Sigmoid colon (tissue), 6 donors: ENCODE measurements at regions not wholly inside any gene's neighbourhood (a gene's known extent, or its start where the extent isn't known, plus 50 kb on each side); places are given as distances from the start of the nearest gene placed in this dataset.

Experiments
- DNase-seq: peaks from one replicate; pipeline ENCODE4 v3.0.0-alpha.2; 2019
- H3K27ac ChIP-seq, 4 donors: fragments of 200-600 bp; sonication (generic); one replicate each; pipeline ENCODE4 v1.5.1; 2016 to 2019; ENCODE audit warnings: mild to moderate bottlenecking in 1 of 4
- H3K27me3 ChIP-seq, 3 donors: fragments of 200-600 bp; sonication (generic); one replicate each; pipeline ENCODE4 v1.5.1; 2019; ENCODE audit warnings: mild to moderate bottlenecking in 1 of 3
- H3K36me3 ChIP-seq, 4 donors: fragments of 200-600 bp; sonication (generic); one replicate each; pipeline ENCODE4 v1.5.1; 2016 to 2019
- H3K4me1 ChIP-seq, 4 donors: fragments of 200-600 bp; sonication (generic); one replicate each; pipeline ENCODE4 v1.5.1; 2017 to 2019
- H3K4me3 ChIP-seq, 4 donors: fragments of 200-600 bp; sonication (generic); one replicate each; pipeline ENCODE4 v1.5.1; 2017 to 2019; ENCODE audit warnings: mild to moderate bottlenecking in 2 of 4, moderate library complexity in 1 of 4
- H3K9me3 ChIP-seq, 4 donors: fragments of 200-600 bp in 3 of 4; sonication (generic) in 3 of 4; one replicate each; pipeline versions ENCODE4 v1.5.1 to v1.6.1; 2013 to 2019
- EP300 ChIP-seq, 4 donors: sonication (generic); formaldehyde crosslinking; IDR thresholded peaks; one replicate each; pipeline ENCODE4 v1.6.1; 2017; ENCODE audit warnings: antibody characterized with exemption in 4 of 4
- POLR2A ChIP-seq, 2 donors: fragments of 450-650 bp; IDR thresholded peaks; one replicate each; pipeline ENCODE4 v1.6.1; 2016; ENCODE audit warnings: antibody characterized with exemption in 2 of 2, mild to moderate bottlenecking in 2 of 2, moderate library complexity in 2 of 2
- POLR2AphosphoS5 ChIP-seq, 4 donors: sonication (generic); formaldehyde crosslinking; IDR thresholded peaks; one replicate each; pipeline ENCODE4 v1.6.1; 2017; ENCODE audit warnings: antibody characterized with exemption in 4 of 4
- WGBS, 2 donors: extraction: QIAGEN DNeasy Blood & Tissue Kit; methylation state at CpG; one replicate each; pipeline ENCODE4 v1.1.7; 2013; 5-methylcytosine and 5-hydroxymethylcytosine counted together
- intact Hi-C: fragments of 100-400 bp; cut with DNase I; formaldehyde crosslinking; loops from one replicate; pipeline ENCODE4 v1.15.1; 2023
- TF ChIP-seq, protein P1 (sequence below), 4 experiments: fragments of 450-650 bp in 3 of 4; fragments of 200-600 bp in 1 of 4; IDR thresholded peaks; one replicate each; pipeline ENCODE4 v1.5.1; 2016 to 2019; ENCODE audit warnings: antibody characterized with exemption in 4 of 4, mild to moderate bottlenecking in 3 of 4, moderate library complexity in 2 of 4
- donor health status: healthy with polysubstance abuse.
- donor health status: healthy.

DNA sequence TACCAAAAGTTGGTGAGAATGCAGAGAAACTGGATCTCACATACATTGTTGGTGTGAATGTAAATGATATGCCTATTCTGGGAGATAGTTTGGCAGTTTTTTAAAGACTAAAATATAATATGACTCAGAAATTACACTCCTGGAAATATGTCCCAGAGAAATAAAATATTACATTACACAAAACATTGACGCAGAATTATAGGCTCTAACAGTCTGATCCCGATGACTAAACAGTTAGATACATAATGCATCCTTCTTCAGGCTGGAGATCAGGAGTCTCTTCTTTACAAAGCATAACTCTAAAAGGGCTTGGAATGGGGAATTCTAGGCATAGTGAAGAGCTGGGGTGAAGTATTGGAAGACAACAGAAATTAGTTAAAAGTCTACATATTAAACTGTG is 586.2 kb upstream of the NECTIN3 start:
- Histone ChIP-seq H3K27ac (no peak overlapping the region), H3K4me3 (no peak overlapping the region), H3K9me3 (peaks cover 0 to 10% (median 4%) of the 10 kb centered on the region in 4 donors), H3K27me3 (no peaks in the 10 kb centered on the region), H3K36me3 (no peaks in the 10 kb centered on the region), H3K4me1 (no peaks in the 10 kb centered on the region)
- DNase-seq = no peak
- 97% methylated on average over 2 of the region's 2 CpGs for WGBS, 2 donors
- intact Hi-C loops = no loop called here
- TF ChIP-seq POLR2AphosphoS5 (IDR thresholded peaks at IDR 0.05) (no peak), POLR2A (IDR thresholded peaks at IDR 0.05) (no peak)
- TF ChIP-seq, protein P1, sequence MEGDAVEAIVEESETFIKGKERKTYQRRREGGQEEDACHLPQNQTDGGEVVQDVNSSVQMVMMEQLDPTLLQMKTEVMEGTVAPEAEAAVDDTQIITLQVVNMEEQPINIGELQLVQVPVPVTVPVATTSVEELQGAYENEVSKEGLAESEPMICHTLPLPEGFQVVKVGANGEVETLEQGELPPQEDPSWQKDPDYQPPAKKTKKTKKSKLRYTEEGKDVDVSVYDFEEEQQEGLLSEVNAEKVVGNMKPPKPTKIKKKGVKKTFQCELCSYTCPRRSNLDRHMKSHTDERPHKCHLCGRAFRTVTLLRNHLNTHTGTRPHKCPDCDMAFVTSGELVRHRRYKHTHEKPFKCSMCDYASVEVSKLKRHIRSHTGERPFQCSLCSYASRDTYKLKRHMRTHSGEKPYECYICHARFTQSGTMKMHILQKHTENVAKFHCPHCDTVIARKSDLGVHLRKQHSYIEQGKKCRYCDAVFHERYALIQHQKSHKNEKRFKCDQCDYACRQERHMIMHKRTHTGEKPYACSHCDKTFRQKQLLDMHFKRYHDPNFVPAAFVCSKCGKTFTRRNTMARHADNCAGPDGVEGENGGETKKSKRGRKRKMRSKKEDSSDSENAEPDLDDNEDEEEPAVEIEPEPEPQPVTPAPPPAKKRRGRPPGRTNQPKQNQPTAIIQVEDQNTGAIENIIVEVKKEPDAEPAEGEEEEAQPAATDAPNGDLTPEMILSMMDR (IDR thresholded peaks at IDR 0.05) = no peak

DNA sequence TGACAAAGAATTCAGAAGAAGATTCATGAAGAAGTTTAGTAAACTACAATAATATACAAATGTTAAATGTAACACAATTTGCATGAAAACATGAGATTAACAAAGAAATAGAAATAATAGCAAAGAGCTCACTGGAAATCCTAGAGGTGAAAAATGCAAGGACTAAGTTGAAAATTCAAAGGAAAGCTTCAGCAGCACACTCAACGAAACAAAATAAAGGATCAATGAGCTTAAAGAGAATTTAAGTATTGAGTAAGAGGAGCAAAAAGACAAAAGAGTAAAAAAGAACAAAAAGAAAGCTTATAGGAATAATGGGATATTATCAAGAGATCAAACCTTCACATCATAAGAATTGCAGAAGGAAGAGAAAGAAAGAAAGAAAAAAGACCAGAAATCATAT is 583.8 kb upstream of the NECTIN3 start:
- WGBS, 2 donors = 90 to 92% methylated on average over 1 of the region's 1 CpG
- intact Hi-C loops = no loop called here
- Histone ChIP-seq H3K36me3 (no peaks in the 10 kb centered on the region), H3K4me3 (no peak overlapping the region), H3K4me1 (no peaks in the 10 kb centered on the region), H3K9me3 (peaks cover 0 to 10% (median 4%) of the 10 kb centered on the region in 4 donors), H3K27me3 (no peaks in the 10 kb centered on the region), H3K27ac (no peak overlapping the region)
- TF ChIP-seq EP300 (IDR thresholded peaks at IDR 0.05) = no peak
- no peak for TF ChIP-seq POLR2AphosphoS5 (IDR thresholded peaks at IDR 0.05)
- no peak for TF ChIP-seq POLR2A (IDR thresholded peaks at IDR 0.05)
- TF ChIP-seq, protein P1 (IDR thresholded peaks at IDR 0.05) = no peak
- DNase-seq = no peak

DNA sequence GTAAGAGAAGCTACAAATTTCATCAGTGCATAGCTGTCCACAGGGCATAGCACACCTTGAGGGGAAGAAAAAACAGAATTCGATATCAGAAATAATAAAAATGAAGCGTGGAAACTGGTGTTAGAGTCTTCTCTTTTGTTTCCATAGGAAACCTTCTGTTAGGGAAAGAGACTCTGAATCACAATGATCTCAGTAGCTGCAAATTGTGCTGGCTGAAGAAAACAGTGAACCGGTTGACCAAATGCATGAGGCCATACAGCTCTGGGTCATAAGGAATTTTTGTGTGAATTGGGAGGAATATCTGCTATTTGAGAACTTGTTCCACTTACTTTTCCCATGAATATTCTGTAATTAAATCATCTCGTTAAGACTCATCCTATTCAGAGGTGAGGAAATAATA is 580.2 kb upstream of the NECTIN3 start:
- TF ChIP-seq POLR2A (IDR thresholded peaks at IDR 0.05) (no peak), POLR2AphosphoS5 (IDR thresholded peaks at IDR 0.05) (no peak), EP300 (IDR thresholded peaks at IDR 0.05) (no peak)
- TF ChIP-seq, protein P1 (IDR thresholded peaks at IDR 0.05) = no peak
- Histone ChIP-seq H3K27ac (no peak overlapping the region), H3K27me3 (no peaks in the 10 kb centered on the region), H3K36me3 (no peaks in the 10 kb centered on the region), H3K4me3 (no peak overlapping the region), H3K4me1 (no peaks in the 10 kb centered on the region), H3K9me3 (peaks cover 0 to 9% (median 3%) of the 10 kb centered on the region in 4 donors)
- intact Hi-C loops = no loop called here
- 87 to 92% methylated on average over 4 of the region's 4 CpGs for WGBS, 2 donors
- DNase-seq = no peak

DNA sequence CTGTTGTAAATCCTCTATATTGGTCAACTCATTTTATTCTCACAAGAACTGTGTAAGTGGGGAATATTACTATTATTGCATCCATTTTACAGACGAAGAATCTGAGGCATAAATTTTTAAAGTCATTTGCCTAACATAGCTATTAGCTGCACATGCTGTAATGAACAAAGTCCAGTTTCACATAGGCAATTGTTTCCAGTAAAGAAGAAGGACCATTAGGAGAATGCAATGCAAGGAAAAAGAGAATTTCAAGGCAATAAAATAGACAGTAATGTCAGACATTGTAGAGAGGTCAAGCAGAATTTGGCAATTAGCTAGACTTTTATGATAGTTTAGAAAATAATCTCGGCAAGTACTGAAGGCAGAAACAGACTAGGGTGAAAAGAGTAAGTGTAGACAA is 578.7 kb upstream of the NECTIN3 start:
- WGBS, 2 donors = 64 to 71% methylated on average over 2 of the region's 2 CpGs
- Histone ChIP-seq H3K9me3 (peaks cover 0 to 3% (median 0%) of the 10 kb centered on the region in 4 donors), H3K4me1 (no peaks in the 10 kb centered on the region), H3K27ac (no peak overlapping the region), H3K27me3 (no peaks in the 10 kb centered on the region), H3K4me3 (no peak overlapping the region), H3K36me3 (no peaks in the 10 kb centered on the region)
- DNase-seq = no peak
- intact Hi-C loops = no loop called here
- TF ChIP-seq POLR2A (IDR thresholded peaks at IDR 0.05) (no peak), POLR2AphosphoS5 (IDR thresholded peaks at IDR 0.05) (no peak), EP300 (IDR thresholded peaks at IDR 0.05) (no peak)
- TF ChIP-seq, protein P1 (IDR thresholded peaks at IDR 0.05) = no peak

DNA sequence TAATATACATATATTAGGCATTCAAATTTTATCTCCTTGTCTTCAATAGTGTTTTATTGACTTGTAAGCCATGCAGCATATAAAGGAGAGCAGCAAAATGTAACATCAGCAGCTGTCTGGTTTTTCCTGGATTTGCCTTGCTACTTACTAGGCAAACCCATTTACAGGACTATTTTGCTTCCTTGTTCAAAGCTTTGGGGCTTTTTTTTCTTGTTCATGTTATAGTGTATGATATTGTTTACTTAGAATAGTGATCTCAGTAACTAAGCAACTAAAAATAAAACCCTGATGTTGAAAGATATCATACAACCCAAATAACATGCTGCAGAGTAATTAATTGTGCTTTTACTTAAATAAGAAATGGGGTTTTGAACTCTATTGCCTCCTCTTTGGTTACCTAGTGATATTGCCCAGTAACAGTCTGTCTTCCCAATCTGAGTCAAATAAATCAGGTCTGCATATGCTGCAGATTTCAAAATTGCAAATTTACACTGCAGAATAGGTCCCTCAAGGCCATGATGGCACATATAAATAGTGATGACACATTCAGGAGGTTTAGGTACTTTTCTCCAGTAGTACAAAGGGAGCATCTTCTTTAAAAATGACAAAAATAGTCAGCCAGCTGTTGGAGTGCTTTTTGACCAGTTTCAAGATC is 578.1 kb upstream of the NECTIN3 start:
- intact Hi-C loops = no loop called here
- no peak for DNase-seq
- H3K4me3 ChIP-seq = no peak overlapping the region
- H3K36me3 ChIP-seq = no peaks in the 10 kb centered on the region
- H3K27ac ChIP-seq = no peak overlapping the region
- no peaks in the 10 kb centered on the region for H3K9me3 ChIP-seq
- no peak for TF ChIP-seq EP300 (IDR thresholded peaks at IDR 0.05)
- H3K27me3 ChIP-seq = no peaks in the 10 kb centered on the region
- H3K4me1 ChIP-seq = no peaks in the 10 kb centered on the region
